Stimulated activated CD4-positive, alpha-beta T cell treated with anti-CD3 and anti-CD28 coated beads, Interleukin-4, amount 100 ng/mL, for 4 hours (primary cell): ENCODE measurements at regions not wholly inside any gene's neighbourhood (a gene's known extent, or its start where the extent isn't known, plus 50 kb on each side); places are given as distances from the start of the nearest gene placed in this dataset.

Source experiments
- DNase-seq, 2 experiments: peaks; one replicate each; pipeline ENCODE4 v3.0.0-alpha.2; 2020

DNA sequence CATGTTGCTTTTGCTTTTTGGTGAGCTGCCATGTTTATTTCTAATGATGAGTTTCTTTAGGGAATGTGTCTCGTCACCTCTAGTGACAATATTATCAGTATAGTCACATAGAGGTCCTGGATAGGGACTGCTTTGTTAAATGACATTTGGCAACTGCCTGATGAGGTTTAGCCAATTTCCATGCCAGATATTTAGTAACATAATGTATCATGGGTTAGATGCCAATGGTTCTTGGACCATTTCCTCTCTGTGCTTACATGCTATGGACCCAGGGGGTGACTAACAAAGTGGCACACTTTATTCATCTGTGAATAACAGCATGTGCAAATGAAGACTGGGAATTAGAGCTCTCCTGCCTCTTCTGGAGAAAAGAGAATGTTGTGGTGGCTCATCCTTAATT, 56.2 kb upstream of the RAB27B start:
- no peak for DNase-seq

DNA sequence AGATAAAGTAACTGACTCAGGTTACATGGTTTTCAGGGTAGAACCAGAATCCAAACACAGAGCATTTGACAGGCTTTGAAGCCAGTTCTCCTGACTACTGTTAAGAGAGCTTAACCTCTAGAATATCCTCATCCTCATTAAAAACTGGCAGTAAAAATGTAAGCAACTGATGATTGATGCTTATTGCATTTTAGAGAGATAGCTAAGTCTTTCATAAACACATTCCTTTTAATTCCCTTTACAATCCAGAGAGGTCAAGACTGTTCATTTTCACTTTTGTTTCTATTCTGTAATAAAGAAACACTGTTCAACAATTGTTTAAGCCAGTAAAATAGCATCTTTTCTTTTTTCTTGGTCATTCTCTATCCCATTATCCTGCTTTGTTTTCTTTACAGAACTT, 53.9 kb upstream of the RAB27B start:
- no peak for DNase-seq

DNA sequence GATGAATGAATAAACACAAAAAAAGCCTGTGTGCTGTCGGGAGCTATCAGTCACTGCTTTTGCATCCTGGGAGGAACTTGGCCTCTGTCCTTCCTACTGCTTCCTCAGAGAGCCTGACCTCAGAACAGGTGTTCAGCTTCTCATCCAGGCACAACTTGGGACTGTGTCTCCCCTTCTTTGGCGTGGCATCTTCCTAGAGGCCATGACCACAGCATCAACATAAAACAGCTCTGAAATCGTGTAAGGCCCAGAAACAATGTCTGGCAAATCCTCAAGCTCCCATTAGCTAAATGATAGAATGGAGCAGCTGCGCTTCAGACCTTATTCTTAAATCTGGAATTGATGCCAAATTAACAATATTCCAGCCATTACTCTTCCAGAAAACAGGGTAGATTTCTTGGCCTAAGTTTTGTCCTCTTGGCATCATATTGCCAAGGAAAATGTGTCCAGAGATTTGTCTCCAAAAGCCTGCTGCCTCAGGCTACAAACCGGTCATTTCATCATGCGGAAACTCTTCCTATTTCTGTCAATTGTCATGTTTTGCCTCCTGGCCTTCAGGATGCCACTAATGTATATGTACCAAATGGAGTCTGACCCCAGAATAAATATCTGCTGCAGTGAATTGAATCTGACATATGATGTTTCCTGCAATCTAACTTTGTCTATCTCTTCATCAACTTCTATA, 53.2 kb upstream of the RAB27B start:
- no peak for DNase-seq

DNA sequence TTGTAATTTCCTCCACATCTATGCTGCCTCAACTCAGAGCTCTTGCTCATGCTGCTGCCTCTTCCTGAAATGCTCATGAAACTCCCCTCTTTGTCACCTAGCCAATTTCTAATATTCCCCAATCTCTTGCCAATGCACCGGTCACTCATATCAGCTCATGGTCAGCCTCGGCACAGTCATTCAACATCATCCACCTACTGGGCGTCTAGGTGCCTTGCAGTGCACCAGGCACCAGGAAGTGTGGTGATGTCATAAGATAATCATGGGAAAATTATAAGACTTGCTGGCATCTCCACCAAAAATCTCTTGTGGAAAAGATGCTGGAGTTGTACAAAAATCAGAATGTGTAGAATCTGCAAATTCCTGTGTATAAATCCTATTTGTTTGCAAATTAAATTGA, 52.6 kb upstream of the RAB27B start:
- DNase-seq = no peak

- DNase-seq = no peak
Observed at GRCh38 chr18:54776282-54776977, 51.8 kb upstream of the RAB27B start.

DNA sequence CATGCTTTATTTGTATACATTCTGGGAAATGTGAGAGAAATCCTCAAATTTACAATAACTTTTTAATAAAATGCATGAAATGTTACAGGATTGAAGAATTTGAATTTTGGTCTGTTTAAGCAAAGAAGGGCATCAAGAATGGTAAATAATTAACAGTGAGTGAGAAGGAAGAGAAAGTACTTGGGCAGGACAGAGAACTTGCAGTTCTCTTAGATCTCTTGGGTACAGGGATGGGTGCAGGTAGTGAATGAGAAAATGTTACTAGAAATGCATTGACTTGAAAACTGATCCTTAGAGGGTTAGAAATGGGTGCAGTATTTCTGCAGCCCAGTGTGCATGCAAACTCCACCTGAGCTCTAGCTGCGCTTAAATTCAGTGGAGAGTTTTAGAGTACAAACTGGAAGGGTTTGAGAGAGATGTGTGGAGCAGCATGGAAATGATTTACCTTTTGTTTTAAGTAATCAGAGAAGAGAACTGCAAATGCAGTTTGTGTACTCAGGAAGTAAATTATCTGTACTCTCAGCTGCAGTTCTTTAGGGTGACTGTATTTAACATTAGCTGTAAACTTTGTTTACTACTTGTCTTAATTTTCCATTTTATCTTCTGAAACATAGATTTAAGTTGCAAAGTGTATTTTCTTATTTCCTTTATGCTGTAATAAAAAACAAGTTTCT, 51.0 kb upstream of the RAB27B start:
- no peak for DNase-seq

GRCh38 chr18:54777989-54778388, 50.3 kb upstream of the RAB27B start:
- no peak for DNase-seq
